A172 (cell line): ENCODE measurements at regions not wholly inside any gene's neighbourhood (a gene's known extent, or its start where the extent isn't known, plus 50 kb on each side); places are given as distances from the start of the nearest gene placed in this dataset.

Experiments
- DNase-seq: peaks from one replicate; pipeline ENCODE4 v3.0.0-alpha.2; 2015; ENCODE audit warnings: low spot score

DNA sequence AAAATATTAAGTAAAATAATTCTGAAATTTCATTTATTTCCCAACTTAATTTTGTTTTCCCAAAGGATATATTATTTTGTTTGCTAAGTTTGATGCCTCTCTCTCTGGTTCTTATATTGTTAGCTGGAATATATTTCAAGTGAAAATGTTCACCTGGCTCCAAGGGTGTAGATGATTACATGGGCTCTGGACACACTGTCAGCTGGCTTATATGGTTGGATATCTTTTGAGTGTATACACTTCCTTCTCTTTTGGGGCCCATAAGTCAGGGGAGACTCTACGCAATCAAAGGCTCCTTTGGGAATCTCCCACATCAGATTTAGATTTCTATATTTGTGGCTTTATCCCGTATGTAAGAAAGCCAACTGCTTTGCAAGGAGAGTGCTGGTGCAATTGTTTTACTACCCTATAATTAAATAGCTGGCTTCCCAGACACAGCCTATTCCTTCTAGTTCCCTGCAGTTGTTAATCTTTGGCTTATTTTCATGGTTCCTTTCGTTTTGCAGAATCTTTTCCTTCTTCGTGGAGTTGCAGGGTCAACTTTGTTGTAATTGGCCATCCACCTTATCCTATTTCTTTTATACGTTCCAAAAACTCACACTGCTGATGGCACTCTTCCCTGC, 225.7 kb downstream of the DPH6 start:
- no peak for DNase-seq

DNA sequence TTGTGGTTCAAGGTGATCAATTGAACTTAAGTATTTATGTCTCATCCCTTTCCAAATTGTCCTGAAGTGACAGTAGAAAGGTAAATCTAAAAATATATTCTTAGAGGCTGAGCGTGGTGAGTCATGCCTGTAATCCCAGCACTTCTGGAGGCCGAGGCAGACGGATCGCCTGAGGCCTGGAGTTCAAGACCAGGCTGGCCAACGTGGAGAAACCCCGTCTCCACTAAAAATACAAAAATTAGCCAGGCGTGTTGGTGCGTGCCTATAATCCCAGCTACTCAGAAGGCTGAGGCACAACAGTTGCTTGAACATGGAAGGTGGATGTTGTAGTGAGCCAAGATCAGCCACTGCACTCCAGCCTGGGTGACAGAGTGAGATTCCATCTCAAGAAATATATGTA, 226.6 kb downstream of the DPH6 start:
- DNase-seq: no peak

DNA sequence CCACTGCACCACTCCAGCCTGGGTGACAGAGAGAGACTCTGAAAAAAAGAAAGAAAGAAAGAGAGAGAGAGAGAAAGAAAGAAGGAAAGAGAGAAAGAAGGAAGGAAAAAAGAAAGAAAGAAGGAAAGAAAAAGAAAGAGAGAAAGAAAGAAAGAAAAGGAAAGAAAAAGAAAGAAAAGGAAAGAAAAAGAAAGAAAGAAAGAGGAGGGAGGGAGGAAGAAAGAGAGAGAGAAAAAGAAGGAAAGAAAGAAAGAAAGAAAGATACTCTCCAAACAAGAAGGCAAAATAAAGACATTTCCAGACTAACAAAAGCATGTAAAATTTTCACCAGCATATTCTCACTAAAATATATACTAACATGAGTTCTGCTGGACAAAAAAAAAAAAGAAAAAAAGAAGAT, 228.7 kb downstream of the DPH6 start:
- no peak for DNase-seq

DNA sequence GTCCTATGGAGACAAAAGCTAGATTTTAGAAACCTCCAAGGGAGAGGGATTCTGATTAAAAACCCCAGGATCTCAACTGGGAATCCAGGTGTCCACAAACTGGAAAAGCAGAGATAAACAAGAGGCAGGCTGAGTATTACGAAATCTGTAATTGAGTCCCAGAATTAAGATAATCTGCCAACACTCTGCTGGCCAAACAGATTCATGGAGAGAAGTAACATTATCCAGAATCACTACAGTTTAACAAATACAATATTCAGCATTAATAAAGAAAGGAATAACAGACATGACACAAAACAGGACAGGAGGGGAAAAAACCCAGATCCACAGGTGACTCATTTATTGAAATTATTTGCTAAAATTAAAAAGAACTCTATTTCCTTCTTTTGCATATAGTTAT, 227.2 kb upstream of the NANOGP8 start:
- DNase-seq: no peak

DNA sequence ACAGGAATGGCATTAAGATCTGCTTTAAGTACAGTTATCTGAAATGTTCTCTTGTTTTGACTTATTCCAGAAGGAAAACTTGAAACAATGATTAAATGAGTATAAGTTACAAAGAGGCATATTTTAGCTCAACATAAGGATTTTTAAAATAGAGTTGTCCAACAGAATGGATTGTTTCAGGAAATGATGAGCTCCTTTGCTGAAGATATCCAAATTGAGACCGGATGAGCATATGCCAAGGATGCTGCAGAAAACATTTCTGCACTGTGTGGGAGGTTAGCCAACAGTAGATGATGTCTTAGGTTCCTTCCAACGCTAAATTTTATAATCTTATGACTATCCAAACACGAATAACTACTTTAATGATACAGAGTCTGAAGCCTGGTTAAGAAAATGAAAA, 226.5 kb upstream of the NANOGP8 start:
- DNase-seq: no peak

DNA sequence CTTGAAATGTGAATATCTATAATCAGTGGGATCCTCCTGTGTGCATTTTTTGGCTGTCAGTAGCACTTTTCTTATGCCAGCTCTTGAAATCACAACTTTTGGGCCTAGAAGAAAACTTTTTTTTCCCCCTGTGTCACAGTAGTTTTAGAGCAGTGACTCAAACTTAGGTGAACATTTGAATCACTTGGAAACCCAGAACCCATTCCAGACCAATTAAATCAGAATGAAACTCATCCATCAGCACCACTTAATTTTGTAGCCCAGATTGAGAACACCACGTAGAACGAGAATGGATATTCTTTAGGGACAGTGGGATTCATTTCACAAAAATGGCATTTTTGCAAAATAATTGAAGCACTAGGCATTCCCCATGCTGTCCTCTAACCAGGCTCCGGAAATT, 224.8 kb upstream of the NANOGP8 start:
- no peak for DNase-seq

DNA sequence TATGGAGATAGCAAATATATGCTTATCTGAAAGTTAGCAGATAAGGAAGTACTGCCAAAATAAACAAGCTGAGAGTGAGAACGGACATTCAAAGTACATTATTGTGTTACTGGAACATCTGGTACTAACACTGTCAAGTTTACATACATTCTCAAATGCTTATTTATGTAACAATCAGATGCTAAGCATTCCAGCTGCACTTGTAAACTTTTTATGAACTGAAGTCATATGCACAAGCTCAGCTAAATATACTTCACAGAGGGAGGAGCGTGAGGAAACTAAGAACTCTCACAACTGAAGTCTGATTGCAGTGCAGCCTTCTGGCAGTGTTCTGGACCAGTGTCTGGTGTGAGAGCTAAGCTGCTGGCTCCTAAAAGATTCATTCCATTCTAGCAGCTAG, 223.7 kb upstream of the NANOGP8 start:
- peak; percentile 80 for DNase-seq

DNA sequence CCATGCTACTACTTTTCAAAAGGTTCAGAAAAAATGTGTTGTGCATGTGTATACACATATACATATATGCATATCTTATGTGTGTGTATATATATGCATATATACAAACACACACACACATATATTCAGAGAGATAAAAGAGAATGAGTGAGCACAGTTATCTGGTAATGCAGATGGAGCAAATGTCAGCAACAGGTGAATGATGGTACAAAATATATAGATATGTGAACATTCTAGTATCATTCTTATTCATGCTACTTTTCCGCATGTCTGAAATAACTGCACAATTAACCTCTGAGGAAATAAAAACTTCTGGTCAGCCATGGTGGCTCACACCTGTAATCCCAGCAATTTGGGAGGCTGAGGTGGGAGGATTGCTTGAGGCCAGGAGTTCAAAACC, 222.6 kb upstream of the NANOGP8 start:
- no peak for DNase-seq

DNA sequence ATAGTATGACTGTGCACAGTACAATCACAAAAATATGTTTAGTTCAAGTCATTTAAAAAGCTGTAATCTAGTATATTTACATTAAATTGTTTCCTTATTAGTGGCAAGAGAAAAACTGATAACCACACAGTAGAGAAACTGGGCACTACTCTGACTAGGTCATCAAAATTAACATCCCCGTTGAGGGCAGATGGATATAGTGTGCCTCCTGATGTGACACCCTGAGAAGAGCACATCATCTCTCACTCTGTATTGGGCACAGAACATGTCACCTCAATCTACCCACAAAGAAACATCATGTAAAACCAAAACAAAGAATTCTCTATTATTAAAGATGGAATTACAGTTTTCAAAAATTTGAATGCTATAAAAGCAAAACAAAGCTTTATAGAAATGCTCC, 221.9 kb upstream of the NANOGP8 start:
- DNase-seq: no peak

DNA sequence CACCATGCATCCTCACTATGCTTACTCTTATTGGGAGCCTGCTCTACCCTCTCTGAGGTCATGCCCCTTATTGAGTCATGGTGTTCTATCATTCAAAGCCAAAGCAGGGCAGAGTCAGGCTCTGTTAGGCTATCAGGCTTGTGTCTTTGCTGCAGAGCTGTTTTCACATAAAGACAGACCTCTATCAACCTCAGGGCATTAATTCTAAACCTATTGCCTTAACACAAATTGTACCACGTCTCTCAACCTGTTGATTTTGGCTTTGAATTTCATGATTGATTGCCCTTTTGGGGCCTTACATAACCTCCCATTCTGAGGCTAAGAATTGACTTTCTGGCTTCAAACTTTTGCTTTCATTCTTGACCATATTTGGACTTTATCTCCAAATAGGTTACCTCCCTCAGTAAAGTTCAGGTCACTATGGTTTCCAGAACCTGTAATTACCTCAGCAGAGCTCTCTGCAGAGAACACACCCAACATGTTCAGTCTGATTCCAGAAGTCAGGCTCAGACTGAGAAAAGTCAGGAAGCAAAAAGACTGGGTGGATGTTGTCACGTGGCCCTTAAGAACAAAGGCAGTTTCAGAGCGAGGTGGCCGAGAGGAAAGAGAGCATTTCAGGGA, 221.4 kb upstream of the NANOGP8 start:
- DNase-seq: peak; percentile 88

DNA sequence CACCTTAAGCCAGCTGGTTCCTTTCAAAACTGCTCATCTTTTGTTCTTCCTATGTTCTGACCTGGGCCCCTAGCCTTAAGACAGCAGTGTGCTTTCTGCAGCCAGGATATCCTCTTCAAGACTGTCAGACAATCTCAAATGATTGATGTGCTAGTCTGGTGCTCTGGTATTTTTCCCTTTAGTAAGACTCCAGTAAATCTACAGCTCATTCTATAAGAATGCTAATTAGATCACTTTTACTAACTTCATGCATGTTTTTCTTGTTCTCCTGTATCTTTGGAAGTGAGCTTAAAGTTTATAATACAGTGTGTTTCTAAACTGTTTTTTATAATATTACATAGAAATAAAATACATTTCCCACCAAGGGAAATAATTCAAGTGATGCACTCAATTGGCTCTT, 220.9 kb upstream of the NANOGP8 start:
- DNase-seq: peak; percentile 91

DNA sequence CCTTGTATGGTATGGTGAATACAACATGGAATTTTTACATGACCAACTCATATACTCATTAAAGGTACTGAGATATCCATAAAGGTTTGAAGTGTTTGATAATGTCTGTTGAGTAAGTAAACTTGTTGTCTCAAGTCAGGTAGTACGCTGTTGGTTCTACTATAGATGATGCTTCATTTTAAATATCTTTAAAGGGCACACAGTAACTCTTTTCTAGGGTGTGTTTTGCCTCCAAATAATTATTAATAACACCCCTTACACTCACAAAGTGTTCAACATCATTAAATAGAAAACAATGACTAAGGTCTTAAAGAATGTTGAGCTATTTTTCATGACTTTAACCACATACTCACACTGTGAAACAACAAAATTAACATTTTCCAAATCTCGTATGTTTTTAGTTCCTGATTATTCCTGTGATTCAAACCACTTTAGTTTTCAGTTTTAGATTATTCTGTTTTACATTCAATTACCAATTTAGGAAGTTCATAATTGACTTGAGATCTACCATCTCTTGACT, 220.0 kb upstream of the NANOGP8 start:
- peak; percentile 36 for DNase-seq

DNA sequence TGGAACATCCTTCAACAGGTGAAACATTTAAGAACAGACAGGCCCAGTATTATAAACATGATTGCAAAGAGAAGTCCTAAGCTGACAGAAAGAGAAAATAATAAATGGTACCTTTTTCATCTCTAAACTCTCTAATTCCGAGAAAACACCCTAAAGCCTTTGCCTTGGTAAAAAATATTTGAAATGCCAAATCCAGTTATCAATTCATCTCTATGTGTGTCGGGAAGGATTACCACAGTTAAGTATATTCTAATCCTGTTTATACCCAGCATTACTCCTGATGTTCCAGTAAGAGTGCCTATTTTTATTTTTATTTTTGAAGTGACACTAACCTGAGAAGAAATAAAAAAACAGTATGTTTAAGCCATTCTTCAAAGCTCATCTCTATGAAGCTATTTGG, 219.3 kb upstream of the NANOGP8 start:
- DNase-seq: no peak

DNA sequence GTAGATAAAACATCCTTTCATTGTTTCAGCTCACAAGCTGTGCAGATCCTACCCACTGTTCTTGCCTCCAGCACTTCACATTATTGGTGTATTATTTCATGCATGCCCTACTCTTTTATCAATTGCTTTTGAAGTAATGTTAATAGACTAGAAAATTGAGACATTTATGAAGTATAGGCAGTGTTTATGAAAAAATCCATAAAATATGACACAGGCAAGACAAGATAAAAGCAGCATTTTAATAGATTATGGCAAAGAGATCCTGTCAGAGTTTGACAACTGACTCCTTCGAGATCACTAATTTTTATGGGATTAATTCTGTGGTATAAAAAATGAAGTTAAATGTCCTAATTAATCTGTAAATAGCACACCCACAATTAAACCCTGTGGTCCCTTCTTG, 217.2 kb upstream of the NANOGP8 start:
- no peak for DNase-seq

DNA sequence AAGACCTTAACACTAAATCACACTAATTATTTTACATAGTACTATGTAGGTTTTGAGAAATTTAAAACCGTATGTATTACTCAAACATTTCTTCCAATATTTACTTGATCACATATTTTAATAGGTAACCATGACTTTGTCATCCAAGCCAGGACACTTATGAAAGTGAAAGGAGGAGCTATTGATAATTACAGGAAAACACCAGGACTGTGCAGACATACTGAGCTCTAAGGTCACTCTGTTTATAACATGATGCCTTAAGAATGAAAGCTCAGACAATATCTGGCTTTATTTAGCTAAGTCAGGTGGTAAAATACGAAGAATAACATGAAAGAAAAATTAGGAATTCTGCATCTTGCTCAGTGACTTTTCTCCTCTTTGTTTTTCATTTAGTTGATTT, 216.0 kb upstream of the NANOGP8 start:
- DNase-seq: no peak

DNA sequence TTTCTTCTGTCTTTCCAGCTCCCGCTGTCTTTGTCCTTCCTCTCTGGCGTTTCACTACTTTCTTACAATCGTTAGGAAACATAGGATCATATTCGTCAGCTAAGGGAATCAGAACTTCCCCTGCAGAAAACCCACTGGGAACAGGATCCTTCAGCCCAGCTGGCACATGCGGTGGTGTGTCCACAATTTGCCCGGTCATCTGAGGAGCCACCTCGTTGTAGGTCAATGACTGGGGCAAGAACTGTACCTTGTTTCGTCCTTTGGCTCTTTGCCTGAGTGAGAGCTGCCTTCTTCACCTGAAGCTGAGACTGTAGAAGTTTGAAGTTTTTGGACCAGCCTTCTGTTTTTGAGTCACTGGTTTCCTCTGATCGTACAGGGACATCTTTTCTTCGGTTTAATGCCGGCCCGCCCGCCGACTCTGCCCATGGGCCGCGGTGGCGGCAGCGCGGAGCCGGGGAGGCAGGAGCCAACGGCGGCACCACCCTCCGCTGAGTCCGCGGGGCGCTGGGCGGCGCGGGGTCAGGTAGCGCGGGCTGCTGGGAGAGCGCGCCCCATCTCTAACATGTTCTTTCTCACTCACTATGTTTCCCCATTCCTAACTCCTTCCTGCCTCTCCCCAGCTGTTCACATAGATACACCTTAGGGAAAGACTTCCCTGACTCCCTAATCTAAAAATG, 214.1 kb upstream of the NANOGP8 start:
- DNase-seq: no peak

DNA sequence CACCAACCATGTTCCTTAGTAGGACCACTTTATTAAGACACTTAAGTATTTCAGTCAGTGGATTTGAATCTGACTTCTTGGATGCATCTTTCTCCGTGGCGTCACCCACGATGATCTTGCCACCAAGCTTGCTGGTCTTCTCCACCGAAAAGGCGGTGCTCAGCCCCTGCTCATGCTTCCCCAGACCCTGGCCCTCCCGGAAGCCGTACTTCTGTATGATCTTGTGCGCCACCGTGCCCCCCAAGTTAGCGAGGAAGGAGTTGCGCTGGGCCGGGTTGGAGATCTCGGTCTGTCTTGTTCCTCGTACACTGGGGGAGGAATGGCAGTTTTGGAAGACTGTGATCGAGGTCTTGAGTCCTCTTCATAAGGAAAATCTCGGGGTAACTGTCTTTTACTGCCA, 213.4 kb upstream of the NANOGP8 start:
- DNase-seq: no peak

DNA sequence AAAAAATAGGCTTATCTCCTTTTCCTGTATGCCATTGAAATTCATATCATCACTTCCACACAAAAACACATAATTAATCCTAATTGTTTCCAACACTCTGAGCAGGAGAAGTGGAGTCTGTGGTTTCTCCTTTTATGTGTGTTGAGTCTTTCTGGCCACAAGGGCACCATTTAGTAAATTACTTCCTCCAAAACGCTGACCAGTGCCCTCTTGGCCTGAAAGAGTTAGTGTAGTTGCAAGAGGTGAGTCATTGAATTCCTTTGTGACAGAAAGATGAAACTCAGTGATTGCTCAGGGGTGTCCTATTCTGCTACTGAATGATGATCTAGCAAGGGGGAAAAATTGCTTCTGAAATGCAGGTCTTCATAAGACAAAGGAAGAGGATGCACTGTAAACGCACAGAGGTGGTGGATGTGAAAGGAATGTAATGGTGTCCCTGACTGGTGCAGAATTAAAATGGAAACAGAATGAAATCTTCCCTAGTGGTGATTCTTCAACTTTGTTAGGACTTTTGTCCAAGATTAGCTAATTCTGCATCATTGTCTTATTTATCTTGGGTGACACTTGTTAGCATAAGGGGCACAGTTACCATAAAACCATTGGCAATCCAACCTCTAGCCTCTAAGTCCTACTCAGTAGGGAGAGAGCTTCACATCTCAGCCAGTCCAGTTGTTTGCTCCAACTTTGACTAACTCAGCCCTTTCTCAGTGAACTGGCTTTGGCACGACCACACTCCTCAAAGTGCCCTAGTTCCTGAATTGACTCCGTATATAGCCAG, 208.4 kb upstream of the NANOGP8 start:
- peak; percentile 93 for DNase-seq

DNA sequence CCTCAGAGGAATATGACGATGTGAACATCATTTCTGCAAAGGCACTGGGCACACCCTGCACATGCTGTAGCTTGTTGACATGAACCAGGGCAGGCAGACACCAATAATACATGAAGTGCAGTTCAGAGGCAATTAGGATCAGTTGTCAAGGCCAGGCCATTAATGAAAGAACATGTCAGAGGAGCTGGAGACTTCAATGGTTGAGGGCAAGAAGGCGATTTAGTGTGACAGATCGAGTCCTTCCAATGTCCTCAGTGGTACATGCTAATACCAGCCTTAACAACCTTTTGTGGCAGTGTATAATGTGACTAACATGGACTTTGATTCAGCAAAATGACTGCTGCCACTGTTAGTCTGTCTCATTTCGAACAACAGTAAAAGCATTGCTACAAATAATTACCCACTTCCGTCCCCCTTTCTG, 205.2 kb upstream of the NANOGP8 start:
- no peak for DNase-seq

DNA sequence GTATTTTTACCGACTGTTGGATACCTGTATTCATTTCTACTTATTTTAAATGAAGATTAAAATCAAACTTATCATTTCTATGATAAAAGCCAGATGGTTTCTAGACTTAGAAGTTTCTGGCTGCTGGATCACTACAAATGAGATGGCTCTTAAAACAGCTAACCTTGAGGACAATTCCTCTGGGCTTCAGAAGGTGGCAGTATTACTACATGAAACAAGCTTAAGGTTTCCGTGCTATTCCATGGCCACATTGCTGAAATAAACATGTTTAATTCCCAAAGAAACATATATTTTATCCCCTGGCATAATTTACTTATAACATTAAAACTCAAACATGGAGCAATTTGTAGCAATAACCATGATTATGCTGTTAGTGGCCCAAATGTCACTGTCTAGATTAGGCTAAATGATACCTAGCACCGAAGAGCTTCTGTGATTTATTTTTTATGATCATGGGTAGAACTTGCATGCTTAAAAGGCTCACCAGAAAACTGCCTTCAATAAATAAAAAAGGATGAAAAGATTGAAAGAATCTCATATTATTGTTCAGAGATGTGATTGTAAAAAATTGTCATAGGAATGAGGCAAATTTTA, 204.0 kb upstream of the NANOGP8 start:
- peak; percentile 53 for DNase-seq

DNA sequence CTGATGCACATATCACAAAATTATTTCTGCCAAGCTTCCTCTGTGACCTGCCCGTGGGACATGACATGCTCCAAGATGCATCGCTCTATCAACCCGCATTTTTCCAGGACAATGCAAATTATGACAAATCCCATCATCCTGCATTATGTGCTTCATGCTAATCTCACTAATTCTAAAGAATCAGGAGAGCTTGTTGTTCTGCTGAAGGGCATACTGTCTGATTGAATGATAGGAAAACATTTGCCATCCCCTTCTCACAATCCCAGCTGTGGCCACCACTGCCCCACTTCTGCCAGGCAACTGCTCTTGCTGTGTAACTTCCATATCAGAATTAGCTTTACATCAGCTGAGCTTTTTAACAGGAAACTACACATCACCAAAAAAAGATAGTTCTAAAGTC, 203.5 kb upstream of the NANOGP8 start:
- no peak for DNase-seq

DNA sequence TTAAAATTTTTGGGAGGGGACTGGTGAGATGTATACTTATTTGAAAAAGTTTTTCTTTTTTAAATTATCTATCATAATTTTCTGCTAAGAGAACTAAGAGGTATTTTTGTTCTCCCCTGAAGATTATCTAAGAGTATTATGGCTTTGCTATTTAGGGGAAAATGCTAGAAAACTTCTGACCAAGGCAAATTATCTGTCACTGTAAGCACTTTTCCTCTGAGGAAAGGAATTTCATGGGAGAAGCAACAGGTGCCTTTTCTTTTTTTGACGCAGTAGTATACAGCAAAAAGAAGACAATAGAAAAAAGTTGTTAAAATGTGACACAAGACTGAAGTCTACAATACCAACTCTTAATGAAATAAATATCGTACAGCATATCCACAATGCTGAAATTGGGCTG, 201.6 kb upstream of the NANOGP8 start:
- DNase-seq: no peak
